Activated CD8-positive, alpha-beta T cell treated with anti-CD3 and anti-CD28 coated beads, Interleukin-2, amount 10 ng/mL, durations not matched to agents 7 days and 5 days (primary cell): ENCODE measurements at regions not wholly inside any gene's neighbourhood (a gene's known extent, or its start where the extent isn't known, plus 50 kb on each side); places are given as distances from the start of the nearest gene placed in this dataset.

Source experiments
- ATAC-seq: fragments of 150-1000 bp; cut with Tn5 transposase; one replicate; pipeline ENCODE4 v1.10.0; 2021; ENCODE audit warnings: moderate library complexity
- CTCF ChIA-PET: fragments of 350-600 bp; sonication (Branson Sonifier 250); formaldehyde crosslinking; loops from one replicate; lab custom pipeline; 2021; ENCODE audit warnings: antibody characterized with exemption; lab: Charles Lee
- POLR2A ChIA-PET: fragments of 350-600 bp; sonication (Branson Sonifier 250); formaldehyde crosslinking; loops from one replicate; lab custom pipeline; 2021; ENCODE audit warnings: antibody characterized with exemption; lab: Charles Lee
- DNase-seq: peaks from one replicate; pipeline ENCODE4 v3.0.0-alpha.2; 2020
- H3K27ac Mint-ChIP-seq: one replicate; pipeline ENCODE4 v1.8.0; 2021; ENCODE audit warnings: mild to moderate bottlenecking, mixed read lengths
- H3K27me3 Mint-ChIP-seq: one replicate; pipeline ENCODE4 v1.8.0; 2021; ENCODE audit warnings: low read depth, mixed read lengths
- H3K36me3 Mint-ChIP-seq: one replicate; pipeline ENCODE4 v1.8.0; 2021; ENCODE audit warnings: low read depth, mixed read lengths
- H3K4me1 Mint-ChIP-seq: one replicate; pipeline ENCODE4 v1.8.0; 2021; ENCODE audit warnings: low read depth, mixed read lengths
- H3K4me3 Mint-ChIP-seq: one replicate; pipeline ENCODE4 v1.8.0; 2021; ENCODE audit warnings: mild to moderate bottlenecking, mixed read lengths
- H3K9me3 Mint-ChIP-seq: one replicate; pipeline ENCODE4 v1.8.0; 2022; ENCODE audit warnings: mixed read lengths; ENCODE audit not compliant: insufficient read depth

GRCh38 chr5:133824661-133825254, 143.7 kb downstream of the C5orf15 start:
- Mint-ChIP-seq H3K9me3 (no peaks in the 10 kb centered on the region), H3K36me3 (no peaks in the 10 kb centered on the region), H3K27ac (peak overlapping the region; percentile 66), H3K27me3 (peaks cover 13% of the 10 kb centered on the region), H3K4me1 (peaks cover 42% of the 10 kb centered on the region), H3K4me3 (peak overlapping the region; percentile 52)
- ChIA-PET CTCF (interaction anchor here (1.6 to 1.8 kb wide), 2 partner anchors 45 to 70 kb away, joined by 3 to 9 read pairs; no protein-coding TSS in a partner anchor), POLR2A (interaction anchor here (0.7 kb wide), 1 partner anchor 345 kb away, joined by 3 read pairs; no protein-coding TSS in a partner anchor)
- ATAC-seq, result peak; percentile 18
- DNase-seq, result peak; percentile 30

DNA sequence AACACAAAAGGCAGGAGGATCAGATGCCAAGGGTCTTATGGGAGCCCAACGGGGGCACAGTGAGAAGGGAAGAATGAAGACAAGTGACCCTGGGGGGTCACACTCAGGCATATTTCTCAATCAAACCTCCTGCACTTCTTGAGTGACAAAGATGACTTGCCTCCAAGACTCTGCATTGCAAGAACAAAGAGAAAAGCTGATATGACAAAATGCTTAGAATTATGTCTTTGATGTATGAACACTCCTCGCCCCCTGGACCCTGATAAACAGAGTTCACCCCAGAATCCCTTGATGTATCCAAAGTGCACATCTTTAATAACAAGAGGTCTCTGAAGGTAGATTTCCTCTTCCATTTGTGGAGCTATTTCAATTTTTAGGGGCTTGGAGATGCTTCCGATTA, 146.5 kb downstream of the C5orf15 start:
- no peak overlapping the region for H3K4me3 Mint-ChIP-seq
- H3K9me3 Mint-ChIP-seq, result no peaks in the 10 kb centered on the region
- peaks cover 42% of the 10 kb centered on the region for H3K4me1 Mint-ChIP-seq
- ChIA-PET CTCF (interaction anchor here (1.2 to 2.4 kb wide), 3 partner anchors 47 to 398 kb away, joined by 3 to 10 read pairs (median 3); no protein-coding TSS in a partner anchor), POLR2A (no interaction called here)
- H3K27me3 Mint-ChIP-seq, result peaks cover 20% of the 10 kb centered on the region
- DNase-seq (no peak), ATAC-seq (no peak)
- no peak overlapping the region for H3K27ac Mint-ChIP-seq
- H3K36me3 Mint-ChIP-seq, result no peaks in the 10 kb centered on the region

- H3K27me3 Mint-ChIP-seq, result peaks cover 20% of the 10 kb centered on the region
- H3K4me1 Mint-ChIP-seq, result peaks cover 37% of the 10 kb centered on the region
- ATAC-seq (no peak), DNase-seq (no peak)
- H3K4me3 Mint-ChIP-seq, result no peak overlapping the region
- H3K36me3 Mint-ChIP-seq, result no peaks in the 10 kb centered on the region
- H3K9me3 Mint-ChIP-seq, result no peaks in the 10 kb centered on the region
- ChIA-PET CTCF (interaction anchor here (0.8 to 2.4 kb wide), 3 partner anchors 11 to 276 kb away, joined by 3 to 10 read pairs (median 3); no protein-coding TSS in a partner anchor), POLR2A (no interaction called here)
- no peak overlapping the region for H3K27ac Mint-ChIP-seq
Observed at GRCh38 chr5:133821311-133821741, 147.1 kb downstream of the C5orf15 start.

DNA sequence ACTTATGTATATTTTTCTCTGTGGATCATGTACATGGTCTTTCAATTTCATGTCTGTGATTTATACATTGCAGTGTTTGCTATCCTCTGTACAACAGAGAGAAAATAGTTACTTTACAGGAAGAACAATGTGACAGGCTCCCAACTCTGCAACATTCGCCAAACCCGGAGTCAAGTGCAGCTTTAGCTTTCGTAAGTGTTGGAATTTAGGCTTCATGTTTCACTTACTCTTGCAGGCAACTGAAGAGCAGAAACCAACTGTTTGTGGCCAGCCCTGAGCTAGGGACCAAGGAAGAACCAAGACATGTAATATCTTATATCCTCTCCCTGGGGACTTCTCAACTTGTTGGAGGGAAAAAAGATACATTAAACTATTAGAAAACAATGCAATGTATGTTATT, 147.9 kb downstream of the C5orf15 start:
- no peaks in the 10 kb centered on the region for H3K36me3 Mint-ChIP-seq
- DNase-seq (no peak), ATAC-seq (no peak)
- H3K27ac Mint-ChIP-seq, result no peak overlapping the region
- no peak overlapping the region for H3K4me3 Mint-ChIP-seq
- ChIA-PET POLR2A (no interaction called here), CTCF (interaction anchor here (0.8 to 2.4 kb wide), 3 partner anchors 11 to 275 kb away, joined by 3 to 10 read pairs (median 3); no protein-coding TSS in a partner anchor)
- H3K9me3 Mint-ChIP-seq, result no peaks in the 10 kb centered on the region
- H3K27me3 Mint-ChIP-seq, result peaks cover 20% of the 10 kb centered on the region
- peaks cover 28% of the 10 kb centered on the region for H3K4me1 Mint-ChIP-seq

- Mint-ChIP-seq H3K4me1 (peaks cover 24% of the 10 kb centered on the region), H3K36me3 (no peaks in the 10 kb centered on the region), H3K9me3 (no peaks in the 10 kb centered on the region), H3K27me3 (peaks cover 20% of the 10 kb centered on the region), H3K27ac (no peak overlapping the region), H3K4me3 (no peak overlapping the region)
- no peak for ATAC-seq
- DNase-seq, result no peak
- POLR2A ChIA-PET, result no interaction called here
- CTCF ChIA-PET, result interaction anchor here (2.4 kb wide), 1 partner anchor 49 kb away, joined by 10 read pairs; no protein-coding TSS in a partner anchor
Observed at GRCh38 chr5:133819977-133820471, 148.4 kb downstream of the C5orf15 start.

GRCh38 chr5:133818869-133819600, 149.4 kb downstream of the C5orf15 start:
- ChIA-PET CTCF (no interaction called here), POLR2A (no interaction called here)
- no peak overlapping the region for H3K4me3 Mint-ChIP-seq
- H3K4me1 Mint-ChIP-seq, result peaks cover 20% of the 10 kb centered on the region
- H3K9me3 Mint-ChIP-seq, result no peaks in the 10 kb centered on the region
- H3K36me3 Mint-ChIP-seq, result no peaks in the 10 kb centered on the region
- H3K27ac Mint-ChIP-seq, result no peak overlapping the region
- no peak for ATAC-seq
- DNase-seq, result no peak
- peaks cover 25% of the 10 kb centered on the region for H3K27me3 Mint-ChIP-seq

DNA sequence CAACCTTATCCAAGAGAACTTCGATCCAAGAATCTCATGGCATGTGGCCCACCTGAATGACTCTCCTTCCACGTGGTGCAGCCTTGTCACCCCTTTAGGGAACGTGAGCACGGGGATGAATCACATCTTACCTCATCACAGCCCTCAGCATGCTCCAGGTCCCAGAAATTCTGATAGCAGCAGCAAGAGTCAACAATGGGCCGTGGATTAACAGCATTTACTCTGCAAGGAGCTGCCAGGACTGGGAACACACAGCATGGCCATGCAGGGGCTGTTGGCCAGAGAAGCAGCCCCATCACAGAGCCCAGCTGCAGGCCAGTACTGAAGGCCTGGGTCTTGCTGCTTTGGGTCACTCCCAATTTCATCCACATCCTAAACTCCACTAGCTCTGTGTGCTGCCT, 150.4 kb downstream of the C5orf15 start:
- ChIA-PET CTCF (no interaction called here), POLR2A (interaction anchor here (0.7 kb wide), 1 partner anchor 183 kb away, joined by 3 read pairs; no protein-coding TSS in a partner anchor)
- Mint-ChIP-seq H3K4me1 (peaks cover 22% of the 10 kb centered on the region), H3K4me3 (no peak overlapping the region), H3K27ac (no peak overlapping the region), H3K36me3 (no peaks in the 10 kb centered on the region), H3K9me3 (no peaks in the 10 kb centered on the region), H3K27me3 (peaks cover 31% of the 10 kb centered on the region)
- no peak for DNase-seq
- ATAC-seq, result no peak

GRCh38 chr5:133817456-133817855, 151.0 kb downstream of the C5orf15 start:
- Mint-ChIP-seq H3K9me3 (no peaks in the 10 kb centered on the region), H3K27ac (no peak overlapping the region)
- CTCF ChIA-PET, result interaction anchor here (1.5 kb wide), 1 partner anchor 52 kb away, joined by 4 read pairs; no protein-coding TSS in a partner anchor

DNA sequence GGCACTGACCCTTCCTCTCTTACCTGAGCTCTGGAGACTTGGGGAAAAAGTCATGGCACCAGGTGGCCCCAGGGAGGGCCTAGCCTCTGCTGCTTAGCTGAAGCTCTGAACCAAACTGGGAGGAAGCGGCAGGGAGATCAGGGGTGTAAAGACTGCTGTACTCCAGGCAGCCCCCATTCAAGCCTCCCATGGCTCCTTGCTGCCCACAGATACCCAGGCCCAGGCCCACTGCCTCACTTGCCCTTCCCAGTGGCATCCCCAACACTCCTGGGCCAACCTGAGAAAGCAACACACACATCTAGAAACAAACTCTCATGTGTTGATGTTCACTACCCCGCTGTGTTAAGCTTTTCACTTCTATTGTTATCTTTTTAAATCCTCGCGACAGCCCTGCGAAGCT, 151.6 kb downstream of the C5orf15 start:
- ChIA-PET POLR2A (no interaction called here), CTCF (interaction anchor here (1.5 kb wide), 1 partner anchor 53 kb away, joined by 4 read pairs; no protein-coding TSS in a partner anchor)
- Mint-ChIP-seq H3K4me1 (peaks cover 22% of the 10 kb centered on the region), H3K4me3 (no peak overlapping the region), H3K27ac (no peak overlapping the region), H3K9me3 (no peaks in the 10 kb centered on the region), H3K27me3 (peaks cover 33% of the 10 kb centered on the region), H3K36me3 (no peaks in the 10 kb centered on the region)
- no peak for ATAC-seq
- no peak for DNase-seq

More at GRCh38 chr5:133817456-133817855, 151.0 kb downstream of the C5orf15 start:
- Mint-ChIP-seq H3K4me1 (peaks cover 22% of the 10 kb centered on the region), H3K4me3 (no peak overlapping the region), H3K27me3 (peaks cover 33% of the 10 kb centered on the region), H3K36me3 (no peaks in the 10 kb centered on the region)
- no peak for ATAC-seq
- no peak for DNase-seq
- POLR2A ChIA-PET, result no interaction called here

DNA sequence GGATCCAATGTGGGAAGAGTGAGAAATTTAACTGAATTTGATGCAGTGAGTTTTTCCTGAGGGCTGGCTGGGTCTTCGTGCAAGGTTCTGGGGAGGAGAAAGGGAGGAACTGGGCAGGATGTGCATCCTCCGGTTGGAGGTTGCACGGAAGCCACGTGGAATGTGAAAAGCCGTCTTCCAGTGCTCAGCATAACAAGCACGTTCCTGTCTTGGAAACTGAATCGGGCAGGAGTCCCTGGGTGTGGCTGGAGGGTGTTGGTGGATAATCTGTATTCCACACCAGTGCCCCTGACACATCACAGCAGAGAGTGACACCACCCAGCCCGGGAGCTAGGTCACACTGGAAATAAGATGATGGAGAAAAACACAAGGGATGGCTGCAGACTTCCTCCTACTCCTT, 154.3 kb downstream of the C5orf15 start:
- Mint-ChIP-seq H3K27me3 (peaks cover 23% of the 10 kb centered on the region), H3K27ac (no peak overlapping the region), H3K9me3 (no peaks in the 10 kb centered on the region), H3K4me1 (peaks cover 9% of the 10 kb centered on the region), H3K4me3 (no peak overlapping the region), H3K36me3 (no peaks in the 10 kb centered on the region)
- DNase-seq (no peak), ATAC-seq (no peak)
- CTCF ChIA-PET, result no interaction called here
- POLR2A ChIA-PET, result no interaction called here

DNA sequence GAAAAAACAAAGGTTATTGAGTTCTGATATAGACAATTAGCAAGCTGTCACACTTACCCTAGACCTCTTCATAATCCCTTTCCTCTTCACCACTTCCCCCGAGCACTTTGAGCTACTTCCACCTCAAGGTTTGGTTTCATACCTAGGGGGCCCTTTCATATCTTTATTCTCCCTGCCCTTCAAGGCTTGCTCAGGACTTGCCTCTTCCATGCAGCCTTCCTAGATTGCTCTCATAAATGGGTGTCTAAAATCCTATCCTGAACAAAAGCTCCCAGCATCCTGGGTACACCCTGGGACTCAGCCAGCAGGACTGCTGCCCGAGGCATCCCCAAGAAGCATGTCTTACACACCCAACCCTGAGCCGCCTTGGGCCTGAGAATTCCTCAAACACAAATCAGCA, 157.3 kb downstream of the C5orf15 start:
- ChIA-PET CTCF (interaction anchor here (1.6 kb wide), 1 partner anchor 58 kb away, joined by 5 read pairs; no protein-coding TSS in a partner anchor), POLR2A (no interaction called here)
- Mint-ChIP-seq H3K36me3 (no peaks in the 10 kb centered on the region), H3K27me3 (peaks cover 20% of the 10 kb centered on the region), H3K4me3 (no peak overlapping the region), H3K4me1 (peaks cover 9% of the 10 kb centered on the region), H3K9me3 (no peaks in the 10 kb centered on the region), H3K27ac (no peak overlapping the region)
- DNase-seq (no peak), ATAC-seq (no peak)
